Lower leg skin (tissue), 3 donors: ENCODE measurements at regions not wholly inside any gene's neighbourhood (a gene's known extent, or its start where the extent isn't known, plus 50 kb on each side); places are given as distances from the start of the nearest gene placed in this dataset.

Experiments used
- CTCF ChIP-seq, 3 donors: fragments of 450-650 bp; IDR thresholded peaks; one replicate each; pipeline ENCODE4 v1.5.1; 2016; ENCODE audit warnings: antibody characterized with exemption in 3 of 3, mild to moderate bottlenecking in 3 of 3, moderate library complexity in 2 of 3
- POLR2A ChIP-seq, 2 donors: fragments of 450-650 bp; IDR thresholded peaks; one replicate each; pipeline ENCODE4 v1.6.1; 2016 to 2017; ENCODE audit warnings: antibody characterized with exemption in 2 of 2, mild to moderate bottlenecking in 1 of 2, moderate library complexity in 1 of 2

GRCh38 chr3:194828116-194828515, 142.4 kb downstream of the FAM43A start:
- TF ChIP-seq CTCF (IDR thresholded peaks at IDR 0.05) (no peak), POLR2A (IDR thresholded peaks at IDR 0.05) (no peak)
